Esophagus squamous epithelium (tissue), 4 donors: ENCODE measurements at regions not wholly inside any gene's neighbourhood (a gene's known extent, or its start where the extent isn't known, plus 50 kb on each side); places are given as distances from the start of the nearest gene placed in this dataset.

ENCODE experiments used
- POLR2A ChIP-seq, 4 donors: fragments of 450-650 bp; IDR thresholded peaks; one replicate each; pipeline ENCODE4 v1.6.1; 2017; ENCODE audit warnings: antibody characterized with exemption in 4 of 4, mild to moderate bottlenecking in 4 of 4, moderate library complexity in 3 of 4
- TF ChIP-seq, protein P1 (sequence below), 6 experiments: fragments of 450-650 bp in 4 of 6; fragments of 200-600 bp in 2 of 6; sonication (generic) in 2 of 6; IDR thresholded peaks; one replicate each; pipeline ENCODE4 v1.5.1; 2016 to 2019; ENCODE audit warnings: antibody characterized with exemption in 6 of 6, mild to moderate bottlenecking in 4 of 6, moderate library complexity in 4 of 6

GRCh38 chr6:85079761-85080160 is 315.4 kb upstream of the TBX18 start:
- TF ChIP-seq, protein P1, sequence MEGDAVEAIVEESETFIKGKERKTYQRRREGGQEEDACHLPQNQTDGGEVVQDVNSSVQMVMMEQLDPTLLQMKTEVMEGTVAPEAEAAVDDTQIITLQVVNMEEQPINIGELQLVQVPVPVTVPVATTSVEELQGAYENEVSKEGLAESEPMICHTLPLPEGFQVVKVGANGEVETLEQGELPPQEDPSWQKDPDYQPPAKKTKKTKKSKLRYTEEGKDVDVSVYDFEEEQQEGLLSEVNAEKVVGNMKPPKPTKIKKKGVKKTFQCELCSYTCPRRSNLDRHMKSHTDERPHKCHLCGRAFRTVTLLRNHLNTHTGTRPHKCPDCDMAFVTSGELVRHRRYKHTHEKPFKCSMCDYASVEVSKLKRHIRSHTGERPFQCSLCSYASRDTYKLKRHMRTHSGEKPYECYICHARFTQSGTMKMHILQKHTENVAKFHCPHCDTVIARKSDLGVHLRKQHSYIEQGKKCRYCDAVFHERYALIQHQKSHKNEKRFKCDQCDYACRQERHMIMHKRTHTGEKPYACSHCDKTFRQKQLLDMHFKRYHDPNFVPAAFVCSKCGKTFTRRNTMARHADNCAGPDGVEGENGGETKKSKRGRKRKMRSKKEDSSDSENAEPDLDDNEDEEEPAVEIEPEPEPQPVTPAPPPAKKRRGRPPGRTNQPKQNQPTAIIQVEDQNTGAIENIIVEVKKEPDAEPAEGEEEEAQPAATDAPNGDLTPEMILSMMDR (IDR thresholded peaks at IDR 0.05): no peak
- no peak for TF ChIP-seq POLR2A (IDR thresholded peaks at IDR 0.05)
